ENCODE measurements at regions not wholly inside any gene's neighbourhood (a gene's known extent, or its start where the extent isn't known, plus 50 kb on each side); places are given as distances from the start of the nearest gene placed in this dataset.

DNA sequence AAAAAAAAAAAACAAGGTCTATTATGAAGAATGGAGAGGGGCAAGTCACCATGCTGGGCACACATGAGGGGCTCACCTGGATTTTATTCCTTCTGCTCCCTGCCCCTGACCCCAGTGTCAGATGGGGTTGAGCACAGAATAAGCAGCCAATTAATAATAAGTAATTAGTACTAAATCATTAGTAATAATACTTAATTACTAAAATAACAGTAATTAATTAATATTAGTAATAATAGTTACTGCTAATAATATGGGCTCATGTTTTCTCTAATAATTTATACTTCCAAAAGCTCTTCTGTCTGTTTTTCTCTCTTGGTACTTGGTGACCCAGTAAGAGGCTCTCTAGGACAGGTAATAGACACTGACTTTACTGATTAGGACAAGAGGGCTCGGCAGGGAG is 360.9 kb downstream of the VRK1 start:
- Histone ChIP-seq H3K27ac (replicated peaks) (no peak overlapping the region), H3K4me3 (replicated peaks; ENCODE audit: insufficient read depth, low read length) (no peak overlapping the region), H3K27me3 (ENCODE audit: insufficient read depth, poor library complexity, severe bottlenecking) (no peaks in the 10 kb centered on the region)
- TF ChIP-seq GABPA (IDR thresholded peaks at IDR 0.05; ENCODE audit: low read depth): no peak
- TF ChIP-seq POLR2AphosphoS5 (IDR thresholded peaks at IDR 0.05; ENCODE audit: low read depth): no peak
- no peak for TF ChIP-seq SPI1 (IDR thresholded peaks at IDR 0.05; ENCODE audit: borderline replicate concordance, low read depth)
- TF ChIP-seq, protein P1, sequence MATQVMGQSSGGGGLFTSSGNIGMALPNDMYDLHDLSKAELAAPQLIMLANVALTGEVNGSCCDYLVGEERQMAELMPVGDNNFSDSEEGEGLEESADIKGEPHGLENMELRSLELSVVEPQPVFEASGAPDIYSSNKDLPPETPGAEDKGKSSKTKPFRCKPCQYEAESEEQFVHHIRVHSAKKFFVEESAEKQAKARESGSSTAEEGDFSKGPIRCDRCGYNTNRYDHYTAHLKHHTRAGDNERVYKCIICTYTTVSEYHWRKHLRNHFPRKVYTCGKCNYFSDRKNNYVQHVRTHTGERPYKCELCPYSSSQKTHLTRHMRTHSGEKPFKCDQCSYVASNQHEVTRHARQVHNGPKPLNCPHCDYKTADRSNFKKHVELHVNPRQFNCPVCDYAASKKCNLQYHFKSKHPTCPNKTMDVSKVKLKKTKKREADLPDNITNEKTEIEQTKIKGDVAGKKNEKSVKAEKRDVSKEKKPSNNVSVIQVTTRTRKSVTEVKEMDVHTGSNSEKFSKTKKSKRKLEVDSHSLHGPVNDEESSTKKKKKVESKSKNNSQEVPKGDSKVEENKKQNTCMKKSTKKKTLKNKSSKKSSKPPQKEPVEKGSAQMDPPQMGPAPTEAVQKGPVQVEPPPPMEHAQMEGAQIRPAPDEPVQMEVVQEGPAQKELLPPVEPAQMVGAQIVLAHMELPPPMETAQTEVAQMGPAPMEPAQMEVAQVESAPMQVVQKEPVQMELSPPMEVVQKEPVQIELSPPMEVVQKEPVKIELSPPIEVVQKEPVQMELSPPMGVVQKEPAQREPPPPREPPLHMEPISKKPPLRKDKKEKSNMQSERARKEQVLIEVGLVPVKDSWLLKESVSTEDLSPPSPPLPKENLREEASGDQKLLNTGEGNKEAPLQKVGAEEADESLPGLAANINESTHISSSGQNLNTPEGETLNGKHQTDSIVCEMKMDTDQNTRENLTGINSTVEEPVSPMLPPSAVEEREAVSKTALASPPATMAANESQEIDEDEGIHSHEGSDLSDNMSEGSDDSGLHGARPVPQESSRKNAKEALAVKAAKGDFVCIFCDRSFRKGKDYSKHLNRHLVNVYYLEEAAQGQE (IDR thresholded peaks at IDR 0.05; ENCODE audit: insufficient replicate concordance, low read depth): no peak
- TF ChIP-seq CTCF (IDR thresholded peaks at IDR 0.05; ENCODE audit: insufficient read depth, low read length): no peak
- no peak for DNase-seq (ENCODE audit: low read depth in 1 of 2, low spot score in 1 of 2)

- Histone ChIP-seq H3K27ac (replicated peaks) (no peak overlapping the region), H3K4me3 (replicated peaks; ENCODE audit: insufficient read depth, low read length) (no peak overlapping the region), H3K27me3 (ENCODE audit: insufficient read depth, poor library complexity, severe bottlenecking) (no peaks in the 10 kb centered on the region)
- TF ChIP-seq GABPA (IDR thresholded peaks at IDR 0.05; ENCODE audit: low read depth) (no peak), SPI1 (IDR thresholded peaks at IDR 0.05; ENCODE audit: borderline replicate concordance, low read depth) (no peak)
- TF ChIP-seq, protein P1 (IDR thresholded peaks at IDR 0.05; ENCODE audit: insufficient replicate concordance, low read depth): no peak
- no peak for DNase-seq (ENCODE audit: low read depth in 1 of 2, low spot score in 1 of 2)
Measured at GRCh38 chr14:97159124-97159523, 361.9 kb downstream of the VRK1 start.

DNA sequence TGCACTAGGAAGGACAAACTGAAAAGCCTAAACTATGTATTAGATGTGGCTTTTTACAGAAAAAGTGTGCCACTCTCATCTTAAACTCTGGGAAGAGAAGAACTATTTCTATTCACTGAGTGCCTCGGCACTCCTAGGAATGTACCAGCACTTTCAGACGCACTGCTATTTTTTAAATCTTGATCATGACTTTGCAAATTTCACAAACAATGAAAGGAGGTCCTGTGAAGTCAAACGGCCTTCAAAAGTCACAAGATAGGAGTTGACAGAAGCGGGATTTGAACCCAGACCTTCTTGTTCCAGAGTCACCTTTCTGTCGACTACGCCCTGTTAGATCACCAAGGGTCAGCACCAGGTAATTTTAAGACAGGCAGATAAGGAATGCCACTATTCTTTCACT is 365.4 kb downstream of the VRK1 start:
- H3K4me3 ChIP-seq (replicated peaks; ENCODE audit: insufficient read depth, low read length): no peak overlapping the region
- H3K27ac ChIP-seq (replicated peaks): no peak overlapping the region
- DNase-seq (ENCODE audit: low read depth in 1 of 2, low spot score in 1 of 2): no peak
- TF ChIP-seq, protein P1 (IDR thresholded peaks at IDR 0.05; ENCODE audit: insufficient replicate concordance, low read depth): no peak
- no peak for TF ChIP-seq CTCF (IDR thresholded peaks at IDR 0.05; ENCODE audit: insufficient read depth, low read length)
- no peaks in the 10 kb centered on the region for H3K27me3 ChIP-seq (ENCODE audit: insufficient read depth, poor library complexity, severe bottlenecking)

DNA sequence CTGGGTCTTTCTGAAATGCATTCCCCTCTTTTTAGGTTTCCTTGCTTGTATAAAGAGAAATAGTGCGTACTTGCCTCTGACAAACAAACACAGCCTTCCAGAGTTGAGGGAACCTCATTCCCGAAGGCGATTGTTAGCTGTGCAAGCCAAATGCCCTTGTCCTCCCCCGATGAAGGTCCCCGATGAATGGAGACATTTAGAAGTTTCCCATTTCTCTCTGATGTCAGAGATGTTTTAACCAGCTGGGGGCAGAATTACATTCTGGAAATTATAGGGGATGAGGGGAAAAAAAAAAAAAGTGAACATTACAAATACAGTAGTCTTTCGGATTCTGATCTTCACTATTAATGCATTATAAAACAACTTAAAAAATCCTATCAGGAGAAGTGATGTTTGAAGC is 366.8 kb downstream of the VRK1 start:
- TF ChIP-seq, protein P1 (IDR thresholded peaks at IDR 0.05; ENCODE audit: insufficient replicate concordance, low read depth): no peak
- TF ChIP-seq GABPA (IDR thresholded peaks at IDR 0.05; ENCODE audit: low read depth): no peak
- no peak for TF ChIP-seq SPI1 (IDR thresholded peaks at IDR 0.05; ENCODE audit: borderline replicate concordance, low read depth)
- no peak for TF ChIP-seq POLR2AphosphoS5 (IDR thresholded peaks at IDR 0.05; ENCODE audit: low read depth)
- no peak for TF ChIP-seq CTCF (IDR thresholded peaks at IDR 0.05; ENCODE audit: insufficient read depth, low read length)
- no peak for DNase-seq (ENCODE audit: low read depth in 1 of 2, low spot score in 1 of 2)
- Histone ChIP-seq H3K27ac (replicated peaks) (no peak overlapping the region), H3K4me3 (replicated peaks; ENCODE audit: insufficient read depth, low read length) (no peak overlapping the region), H3K27me3 (ENCODE audit: insufficient read depth, poor library complexity, severe bottlenecking) (no peaks in the 10 kb centered on the region)
